IMR-90 (cell line): ENCODE measurements at regions not wholly inside any gene's neighbourhood (a gene's known extent, or its start where the extent isn't known, plus 50 kb on each side); places are given as distances from the start of the nearest gene placed in this dataset.

Experiments
- ATAC-seq: fragments of 200-7000 bp; cut with Tn5 transposase; 2 replicates; pipeline ENCODE4 v1.9.1; 2020; ENCODE audit warnings: low read depth, mild to moderate bottlenecking, moderate library complexity
- BruUV-seq: library from RNA; stranded (reverse); fragments of 400-500 nt; replicated peaks from 2 replicates; lab custom pipeline; 2021; lab: Mats Ljungman, UMichigan
- CTCF ChIA-PET: fragments of 300-600 bp; formaldehyde crosslinking; extraction: SDS; loops from one replicate; lab custom pipeline; 2021; ENCODE audit warnings: antibody characterized with exemption; lab: Yijun Ruan, JAX
- POLR2A ChIA-PET: fragments of 300-600 bp; sonication (Branson Sonifier 250); formaldehyde crosslinking; loops from one replicate; lab custom pipeline; 2022; ENCODE audit warnings: antibody characterized with exemption; ENCODE audit not compliant: unreplicated experiment; lab: Charles Lee
- DNase-seq: peaks from one replicate; pipeline ENCODE4 v3.0.0; 2013
- H2AFZ ChIP-seq: replicated peaks from 2 replicates; pipeline ENCODE3; 2013; ENCODE audit warnings: low read length, mild to moderate bottlenecking; ENCODE audit not compliant: poor library complexity
- H2AK5ac ChIP-seq: 2 replicates; pipeline ENCODE4 v1.6.1; 2013; ENCODE audit warnings: low read depth, low read length, inconsistent platforms
- H2AK9ac ChIP-seq: replicated peaks from 2 replicates; pipeline ENCODE3; 2013; ENCODE audit warnings: mild to moderate bottlenecking, low read depth, low read length, moderate library complexity; ENCODE audit not compliant: poor library complexity
- H2BK120ac ChIP-seq: 2 replicates; pipeline ENCODE4 v1.6.1; 2013; ENCODE audit warnings: low read depth, low read length, inconsistent platforms
- H2BK15ac ChIP-seq: 3 replicates; pipeline ENCODE4 v1.6.1; 2013; ENCODE audit warnings: low read depth, low read length, inconsistent platforms
- H2BK20ac ChIP-seq: 2 replicates; pipeline ENCODE4 v1.6.1; 2013; ENCODE audit warnings: low read depth, mild to moderate bottlenecking, inconsistent platforms, low read length, moderate library complexity
- H2BK5ac ChIP-seq: 2 replicates; pipeline ENCODE4 v1.6.1; 2013; ENCODE audit warnings: mild to moderate bottlenecking, low read depth, low read length, inconsistent platforms; ENCODE audit not compliant: poor library complexity, severe bottlenecking
- H3K14ac ChIP-seq: replicated peaks from 2 replicates; pipeline ENCODE4 v1.6.1; 2013; ENCODE audit warnings: low read depth, low read length, inconsistent platforms
- H3K18ac ChIP-seq: 2 replicates; pipeline ENCODE4 v1.6.1; 2013; ENCODE audit warnings: low read depth, low read length, control low read depth
- H3K23ac ChIP-seq: 2 replicates; pipeline ENCODE4 v1.6.1; 2013; ENCODE audit warnings: low read depth, low read length, inconsistent platforms
- H3K27ac ChIP-seq: 2 replicates; pipeline ENCODE4 v1.5.1; 2013; ENCODE audit warnings: mild to moderate bottlenecking, control low read depth, low read length; ENCODE audit not compliant: insufficient read depth
- H3K27me3 ChIP-seq: 2 replicates; pipeline ENCODE4 v1.6.1; 2013; ENCODE audit warnings: low read length; ENCODE audit not compliant: control insufficient read depth, insufficient read depth
- H3K36me3 ChIP-seq: 2 replicates; pipeline ENCODE4 v1.6.1; 2013; ENCODE audit warnings: low read length, mixed read lengths; ENCODE audit not compliant: control insufficient read depth, insufficient read depth
- H3K4ac ChIP-seq: 2 replicates; pipeline ENCODE4 v1.6.1; 2013; ENCODE audit warnings: low read depth, low read length, inconsistent platforms
- H3K4me1 ChIP-seq: 2 replicates; pipeline ENCODE4 v1.6.1; 2013; ENCODE audit warnings: low read length, mixed read lengths; ENCODE audit not compliant: control insufficient read depth, insufficient read depth
- H3K4me2 ChIP-seq: 2 replicates; pipeline ENCODE4 v1.6.1; 2013; ENCODE audit warnings: low read depth, mild to moderate bottlenecking, control low read depth, low read length, moderate library complexity
- H3K4me3 ChIP-seq: 2 replicates; pipeline ENCODE4 v1.5.1; 2013; ENCODE audit warnings: low read depth, mild to moderate bottlenecking, control low read depth, low read length, moderate library complexity; ENCODE audit not compliant: insufficient read depth
- H3K56ac ChIP-seq: 2 replicates; pipeline ENCODE4 v1.6.1; 2013; ENCODE audit warnings: low read length, inconsistent platforms; ENCODE audit not compliant: insufficient read depth; ENCODE audit errors: extremely low read depth
- H3K79me1 ChIP-seq, 2 experiments: 2 replicates each; pipeline ENCODE4 v1.6.1; 2013; ENCODE audit warnings: low read length in 2 of 2, inconsistent platforms in 1 of 2, low read depth in 1 of 2
- H3K9ac ChIP-seq: 2 replicates; pipeline ENCODE4 v1.6.1; 2013; ENCODE audit warnings: low read depth, low read length, control low read depth
- H3K9me1 ChIP-seq: 2 replicates; pipeline ENCODE4 v1.6.1; 2013; ENCODE audit warnings: low read length, inconsistent platforms; ENCODE audit not compliant: insufficient read depth
- H3K9me3 ChIP-seq: 2 replicates; pipeline ENCODE4 v1.6.1; 2013; ENCODE audit warnings: low read length; ENCODE audit not compliant: control insufficient read depth, insufficient read depth
- H4K20me1 ChIP-seq: 2 replicates; pipeline ENCODE4 v1.6.1; 2013; ENCODE audit warnings: low read length, inconsistent platforms; ENCODE audit not compliant: insufficient read depth
- H4K5ac ChIP-seq: 2 replicates; pipeline ENCODE4 v1.6.1; 2013; ENCODE audit warnings: mild to moderate bottlenecking, low read depth, low read length, control low read depth
- H4K8ac ChIP-seq, 2 experiments: 2 replicates each; pipeline ENCODE4 v1.6.1; 2013; ENCODE audit warnings: low read depth in 2 of 2, low read length in 2 of 2, control low read depth in 1 of 2, inconsistent platforms in 1 of 2
- H4K91ac ChIP-seq: 2 replicates; pipeline ENCODE4 v1.6.1; 2013; ENCODE audit warnings: low read depth, low read length, inconsistent platforms; ENCODE audit not compliant: insufficient read depth
- BHLHE40 ChIP-seq: fragments of 150-350 bp; IDR thresholded peaks from 2 replicates; pipeline ENCODE4 v1.6.1; 2016; ENCODE audit warnings: mild to moderate bottlenecking, low read depth, low read length
- POLR2A ChIP-seq: IDR thresholded peaks from 2 replicates; pipeline ENCODE4 v1.6.1; 2012; ENCODE audit warnings: mild to moderate bottlenecking, low read depth, low read length
- dilution Hi-C: fragments of 300-500 bp; cut with HindIII; formaldehyde crosslinking; loops from one replicate; pipeline ENCODE4 v1.14.3; 2018; ENCODE audit warnings: low sequenced_read_pairs; ENCODE audit not compliant: unreplicated experiment
- in situ Hi-C: fragments of 300-500 bp; cut with MboI; formaldehyde crosslinking; loops from 3 replicates; pipeline ENCODE4 v1.14.3; 2019; ENCODE audit warnings: low sequenced_read_pairs, inconsistent platforms, mixed read lengths
- intact Hi-C: fragments of 100-400 bp; cut with micrococcal nuclease; formaldehyde crosslinking; loops from 2 replicates; pipeline ENCODE4 v1.10.0; 2022
- TF ChIP-seq, protein P1 (sequence below): fragments of 150-350 bp; IDR thresholded peaks from 2 replicates; pipeline ENCODE4 v1.6.1; 2016; ENCODE audit warnings: low read depth, mild to moderate bottlenecking, low read length, moderate library complexity, borderline replicate concordance
- TF ChIP-seq, protein P2 (sequence below): fragments of 150-350 bp; IDR thresholded peaks from 2 replicates; pipeline ENCODE4 v1.6.1; 2017; ENCODE audit warnings: mild to moderate bottlenecking, antibody characterized with exemption, low read length, low read depth

GRCh38 chr6:66751630-66752029 lies 1044.6 kb upstream of the EYS start:
- Histone ChIP-seq H3K9me1 (no peaks in the 10 kb centered on the region), H3K4me1 (no peaks in the 10 kb centered on the region), H4K8ac (no peak overlapping the region), H2AFZ (no peak overlapping the region), H2BK20ac (no peak overlapping the region), H3K36me3 (no peaks in the 10 kb centered on the region), H4K20me1 (no peaks in the 10 kb centered on the region), H3K4me3 (no peak overlapping the region), H3K4ac (no peak overlapping the region), H2BK15ac (no peak overlapping the region), H2BK5ac (no peak overlapping the region), H3K4me2 (no peak overlapping the region), H3K23ac (no peak overlapping the region), H3K27ac (no peak overlapping the region), H3K27me3 (no peaks in the 10 kb centered on the region), H4K91ac (no peak overlapping the region), H3K56ac (no peak overlapping the region), H3K14ac (no peak overlapping the region), H4K5ac (no peak overlapping the region), H2AK9ac (no peak overlapping the region), H2BK120ac (no peak overlapping the region), H3K9me3 (peaks cover 7% of the 10 kb centered on the region), H3K79me1 (no peaks in the 10 kb centered on the region), H3K9ac (no peak overlapping the region), H2AK5ac (no peak overlapping the region), H3K18ac (no peak overlapping the region)
- DNase-seq (no peak), ATAC-seq (no peak)
- in situ Hi-C loops, result no loop called here
- ChIA-PET POLR2A (no interaction called here), CTCF (no interaction called here)
- no peak for TF ChIP-seq POLR2A
- TF ChIP-seq, protein P1, sequence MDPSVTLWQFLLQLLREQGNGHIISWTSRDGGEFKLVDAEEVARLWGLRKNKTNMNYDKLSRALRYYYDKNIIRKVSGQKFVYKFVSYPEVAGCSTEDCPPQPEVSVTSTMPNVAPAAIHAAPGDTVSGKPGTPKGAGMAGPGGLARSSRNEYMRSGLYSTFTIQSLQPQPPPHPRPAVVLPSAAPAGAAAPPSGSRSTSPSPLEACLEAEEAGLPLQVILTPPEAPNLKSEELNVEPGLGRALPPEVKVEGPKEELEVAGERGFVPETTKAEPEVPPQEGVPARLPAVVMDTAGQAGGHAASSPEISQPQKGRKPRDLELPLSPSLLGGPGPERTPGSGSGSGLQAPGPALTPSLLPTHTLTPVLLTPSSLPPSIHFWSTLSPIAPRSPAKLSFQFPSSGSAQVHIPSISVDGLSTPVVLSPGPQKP, result no peak
- TF ChIP-seq, protein P2, sequence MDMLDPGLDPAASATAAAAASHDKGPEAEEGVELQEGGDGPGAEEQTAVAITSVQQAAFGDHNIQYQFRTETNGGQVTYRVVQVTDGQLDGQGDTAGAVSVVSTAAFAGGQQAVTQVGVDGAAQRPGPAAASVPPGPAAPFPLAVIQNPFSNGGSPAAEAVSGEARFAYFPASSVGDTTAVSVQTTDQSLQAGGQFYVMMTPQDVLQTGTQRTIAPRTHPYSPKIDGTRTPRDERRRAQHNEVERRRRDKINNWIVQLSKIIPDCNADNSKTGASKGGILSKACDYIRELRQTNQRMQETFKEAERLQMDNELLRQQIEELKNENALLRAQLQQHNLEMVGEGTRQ, result no peak
- TF ChIP-seq BHLHE40, result no peak
- dilution Hi-C loops, result no loop called here
- no TSS peak for BruUV-seq
- intact Hi-C loops, result no loop called here
